ENCODE measurements at regions not wholly inside any gene's neighbourhood (a gene's known extent, or its start where the extent isn't known, plus 50 kb on each side); places are given as distances from the start of the nearest gene placed in this dataset.

DNA sequence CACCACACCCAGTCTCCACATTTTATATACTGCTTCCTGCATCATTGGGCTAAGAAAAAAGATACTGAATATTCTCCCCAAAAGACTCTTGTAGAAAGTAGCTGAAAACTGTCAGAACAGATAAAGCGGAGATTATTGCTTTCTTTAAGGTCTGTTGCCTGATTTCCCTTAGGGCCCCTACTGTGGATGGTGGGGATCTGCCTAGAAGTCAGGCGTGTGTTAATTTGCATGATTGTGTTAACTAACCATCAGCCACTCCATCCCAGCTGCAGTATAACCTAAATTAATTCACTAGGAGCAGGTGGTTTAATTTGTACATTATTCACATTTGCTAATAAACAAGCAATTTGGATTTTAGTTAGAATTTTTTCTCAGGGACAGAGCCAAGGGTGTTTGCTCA, 360.3 kb downstream of the FBXW7 start:
- TF ChIP-seq, protein P1, sequence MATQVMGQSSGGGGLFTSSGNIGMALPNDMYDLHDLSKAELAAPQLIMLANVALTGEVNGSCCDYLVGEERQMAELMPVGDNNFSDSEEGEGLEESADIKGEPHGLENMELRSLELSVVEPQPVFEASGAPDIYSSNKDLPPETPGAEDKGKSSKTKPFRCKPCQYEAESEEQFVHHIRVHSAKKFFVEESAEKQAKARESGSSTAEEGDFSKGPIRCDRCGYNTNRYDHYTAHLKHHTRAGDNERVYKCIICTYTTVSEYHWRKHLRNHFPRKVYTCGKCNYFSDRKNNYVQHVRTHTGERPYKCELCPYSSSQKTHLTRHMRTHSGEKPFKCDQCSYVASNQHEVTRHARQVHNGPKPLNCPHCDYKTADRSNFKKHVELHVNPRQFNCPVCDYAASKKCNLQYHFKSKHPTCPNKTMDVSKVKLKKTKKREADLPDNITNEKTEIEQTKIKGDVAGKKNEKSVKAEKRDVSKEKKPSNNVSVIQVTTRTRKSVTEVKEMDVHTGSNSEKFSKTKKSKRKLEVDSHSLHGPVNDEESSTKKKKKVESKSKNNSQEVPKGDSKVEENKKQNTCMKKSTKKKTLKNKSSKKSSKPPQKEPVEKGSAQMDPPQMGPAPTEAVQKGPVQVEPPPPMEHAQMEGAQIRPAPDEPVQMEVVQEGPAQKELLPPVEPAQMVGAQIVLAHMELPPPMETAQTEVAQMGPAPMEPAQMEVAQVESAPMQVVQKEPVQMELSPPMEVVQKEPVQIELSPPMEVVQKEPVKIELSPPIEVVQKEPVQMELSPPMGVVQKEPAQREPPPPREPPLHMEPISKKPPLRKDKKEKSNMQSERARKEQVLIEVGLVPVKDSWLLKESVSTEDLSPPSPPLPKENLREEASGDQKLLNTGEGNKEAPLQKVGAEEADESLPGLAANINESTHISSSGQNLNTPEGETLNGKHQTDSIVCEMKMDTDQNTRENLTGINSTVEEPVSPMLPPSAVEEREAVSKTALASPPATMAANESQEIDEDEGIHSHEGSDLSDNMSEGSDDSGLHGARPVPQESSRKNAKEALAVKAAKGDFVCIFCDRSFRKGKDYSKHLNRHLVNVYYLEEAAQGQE (IDR thresholded peaks at IDR 0.05; ENCODE audit: insufficient read depth in 1 of 2, low read depth in 2 of 2, low read length in 2 of 2), result no peak
- TF ChIP-seq POLR2AphosphoS5 (IDR thresholded peaks at IDR 0.05; ENCODE audit: low read depth, low read length) (no peak), SIN3A (IDR thresholded peaks at IDR 0.05; ENCODE audit: borderline replicate concordance, insufficient read depth, low read length) (no peak), TAF1 (IDR thresholded peaks at IDR 0.05; ENCODE audit: borderline replicate concordance, insufficient read depth, low read length) (no peak), FOXP2 (optimal IDR thresholded peaks at IDR 0.05; ENCODE audit: borderline replicate concordance, extremely low read depth, extremely low read length, insufficient read depth) (no peak)

Measured in PFSK-1 (cell line).